SK-N-SH (cell line): ENCODE measurements at regions not wholly inside any gene's neighbourhood (a gene's known extent, or its start where the extent isn't known, plus 50 kb on each side); places are given as distances from the start of the nearest gene placed in this dataset.

ENCODE experiments used
- CTCF ChIA-PET: fragments of 300-600, 350-600 bp; formaldehyde crosslinking; extraction: SDS; loops from one replicate; lab custom pipeline; 2021; lab: Yijun Ruan, JAX
- POLR2A ChIA-PET: fragments of 350-600 bp; sonication (Branson Sonifier 250); formaldehyde crosslinking; extraction: SDS; loops from one replicate; lab custom pipeline; 2020; ENCODE audit warnings: antibody characterized with exemption, inconsistent platforms; lab: Yijun Ruan, JAX
- DNase-seq: peaks from one replicate; pipeline ENCODE4 v3.0.0; 2012
- H2AFZ ChIP-seq: fragments of 200-600 bp; sonication (generic); 2 replicates; pipeline ENCODE4 v1.8.1; 2016; ENCODE audit warnings: antibody characterized with exemption, mild to moderate bottlenecking, low read depth
- H3F3A ChIP-seq: fragments of 200-600 bp; sonication (generic); replicated peaks from 2 replicates; pipeline ENCODE3; 2016; ENCODE audit warnings: antibody characterized with exemption, mild to moderate bottlenecking; ENCODE audit not compliant: insufficient read depth
- H3K27ac ChIP-seq, 2 experiments: fragments of 200-500 bp in 1 of 2; fragments of 200-600 bp in 1 of 2; sonication (Bioruptor generic) in 1 of 2; sonication (generic), shearing (Covaris generic) in 1 of 2; 2 replicates each; pipeline versions ENCODE4 v1.5.1 to v1.6.1; 2014 to 2016; ENCODE audit warnings: low read depth in 2 of 2, inconsistent platforms in 1 of 2, low read length in 1 of 2, mild to moderate bottlenecking in 1 of 2, mixed read lengths in 1 of 2
- H3K27me3 ChIP-seq: fragments of 200-600 bp; sonication (generic), shearing (Covaris generic); 2 replicates; pipeline ENCODE4 v1.6.1; 2016; ENCODE audit warnings: mixed run types; ENCODE audit not compliant: insufficient read depth
- H3K36me3 ChIP-seq, 2 experiments: fragments of 200-500 bp in 1 of 2; fragments of 200-600 bp in 1 of 2; sonication (Bioruptor generic) in 1 of 2; sonication (generic) in 1 of 2; replicated peaks in 1 of 2; 2 replicates each; pipeline versions ENCODE3 to v1.5.1; 2014 to 2016; ENCODE audit warnings: low read length in 1 of 2, mild to moderate bottlenecking in 1 of 2; ENCODE audit not compliant: insufficient read depth in 2 of 2, control insufficient read depth in 1 of 2
- H3K4me1 ChIP-seq, 2 experiments: fragments of 200-500 bp in 1 of 2; fragments of 200-600 bp in 1 of 2; sonication (Bioruptor generic) in 1 of 2; sonication (generic), shearing (Covaris generic) in 1 of 2; 2 replicates each; pipeline versions ENCODE4 v1.5.1 to v1.6.1; 2014 to 2016; ENCODE audit warnings: low read depth in 1 of 2, low read length in 1 of 2, mixed run types in 1 of 2; ENCODE audit not compliant: insufficient read depth in 2 of 2, control insufficient read depth in 1 of 2
- H3K4me2 ChIP-seq: fragments of 200-600 bp; sonication (generic), shearing (Covaris generic); 2 replicates; pipeline ENCODE4 v1.6.1; 2017; ENCODE audit warnings: mixed run types
- H3K4me3 ChIP-seq, 2 experiments: fragments of 200-500 bp in 1 of 2; fragments of 200-600 bp in 1 of 2; sonication (Bioruptor generic) in 1 of 2; sonication (generic), shearing (Covaris generic) in 1 of 2; 2 replicates each; pipeline versions ENCODE4 v1.5.1 to v1.8.1; 2014 to 2016; ENCODE audit warnings: low read depth in 2 of 2, inconsistent platforms in 1 of 2, low read length in 1 of 2, mild to moderate bottlenecking in 1 of 2, mixed read lengths in 1 of 2, moderate library complexity in 1 of 2
- H3K79me2 ChIP-seq: fragments of 200-600 bp; sonication (generic); 2 replicates; pipeline ENCODE4 v1.8.1; 2017; ENCODE audit warnings: mild to moderate bottlenecking; ENCODE audit not compliant: insufficient read depth
- H3K9ac ChIP-seq: fragments of 200-600 bp; sonication (generic); 2 replicates; pipeline ENCODE4 v1.6.1; 2017; ENCODE audit warnings: mixed run types
- H3K9me2 ChIP-seq: fragments of 200-600 bp; sonication (generic); 2 replicates; pipeline ENCODE4 v1.6.1; 2017; ENCODE audit warnings: mixed run types
- H3K9me3 ChIP-seq: fragments of 200-600 bp; sonication (generic); 2 replicates; pipeline ENCODE4 v1.6.1; 2017; ENCODE audit warnings: mixed run types, mild to moderate bottlenecking, moderate library complexity
- H4K20me1 ChIP-seq: fragments of 200-600 bp; sonication (generic); 2 replicates; pipeline ENCODE4 v1.6.1; 2017; ENCODE audit warnings: mild to moderate bottlenecking, mixed run types; ENCODE audit not compliant: insufficient read depth
- CHD2 ChIP-seq: fragments of 150-350 bp; IDR thresholded peaks from 2 replicates; pipeline ENCODE4 v1.6.1; 2018; ENCODE audit warnings: low read length; ENCODE audit not compliant: partially characterized antibody
- CTCF ChIP-seq: fragments of 200-600 bp; sonication (generic); IDR thresholded peaks from 2 replicates; pipeline ENCODE4 v1.6.1; 2017; ENCODE audit warnings: antibody characterized with exemption, mild to moderate bottlenecking, moderate library complexity
- ELF1 ChIP-seq: IDR thresholded peaks from 2 replicates; pipeline ENCODE4 v1.4.0; 2012
- FOXJ3 ChIP-seq: sonication (generic); formaldehyde crosslinking; IDR thresholded peaks from 2 replicates; pipeline ENCODE4 v1.5.1; 2020; ENCODE audit warnings: mild to moderate bottlenecking, missing genetic modification reagents
- FOXM1 ChIP-seq: IDR thresholded peaks from 2 replicates; pipeline ENCODE4 v1.4.0; 2012; ENCODE audit warnings: low read depth, mild to moderate bottlenecking
- GABPA ChIP-seq: IDR thresholded peaks from 2 replicates; pipeline ENCODE4 v1.4.0; 2012; ENCODE audit warnings: low read depth, mild to moderate bottlenecking
- JUND ChIP-seq: IDR thresholded peaks from 2 replicates; pipeline ENCODE4 v1.4.0; 2012
- MAX ChIP-seq: IDR thresholded peaks from 2 replicates; pipeline ENCODE4 v1.4.0; 2012; ENCODE audit warnings: low read depth
- MXI1 ChIP-seq: IDR thresholded peaks from 2 replicates; pipeline ENCODE4 v1.6.1; 2012; ENCODE audit warnings: mild to moderate bottlenecking, low read depth, low read length, improper control_type of control experiment
- POLR2AphosphoS5 ChIP-seq: IDR thresholded peaks from 2 replicates; pipeline ENCODE4 v1.6.1; 2012; ENCODE audit warnings: low read depth, low read length
- RAD21 ChIP-seq: IDR thresholded peaks from 2 replicates; pipeline ENCODE4 v1.6.1; 2012; ENCODE audit warnings: mild to moderate bottlenecking, low read length
- RCOR1 ChIP-seq: fragments of 150-350 bp; IDR thresholded peaks from 2 replicates; pipeline ENCODE4 v1.6.1; 2017; ENCODE audit warnings: antibody characterized with exemption, low read length
- RFX5 ChIP-seq: IDR thresholded peaks from 2 replicates; pipeline ENCODE4 v1.6.1; 2012; ENCODE audit warnings: mild to moderate bottlenecking, improper control_type of control experiment, low read length
- RXRA ChIP-seq: IDR thresholded peaks from 2 replicates; pipeline ENCODE4 v1.4.0; 2012; ENCODE audit warnings: low read depth, mild to moderate bottlenecking, borderline replicate concordance
- SIN3A ChIP-seq: IDR thresholded peaks from 2 replicates; pipeline ENCODE4 v1.6.1; 2012; ENCODE audit warnings: low read depth, mild to moderate bottlenecking, low read length, moderate library complexity, borderline replicate concordance
- USF1 ChIP-seq: IDR thresholded peaks from 2 replicates; pipeline ENCODE4 v1.4.0; 2012; ENCODE audit warnings: low read depth, borderline replicate concordance
- USF2 ChIP-seq: fragments of 150-350 bp; IDR thresholded peaks from 2 replicates; pipeline ENCODE4 v1.6.1; 2017; ENCODE audit warnings: antibody characterized with exemption, low read length, low read depth, borderline replicate concordance
- YY1 ChIP-seq: IDR thresholded peaks from 2 replicates; pipeline ENCODE4 v1.4.0; 2012; ENCODE audit warnings: low read depth, mild to moderate bottlenecking
- WGBS: methylation state at CpG from one replicate; pipeline ENCODE4 v1.1.6; 2017; ENCODE audit warnings: low lambda C conversion rate; 5-methylcytosine and 5-hydroxymethylcytosine counted together
- TF ChIP-seq, protein P1 (sequence below): IDR thresholded peaks from 2 replicates; pipeline ENCODE4; 2012
- TF ChIP-seq, protein P2 (sequence below): IDR thresholded peaks from 2 replicates; pipeline ENCODE4 v1.4.0; 2012; ENCODE audit warnings: low read depth, borderline replicate concordance

DNA sequence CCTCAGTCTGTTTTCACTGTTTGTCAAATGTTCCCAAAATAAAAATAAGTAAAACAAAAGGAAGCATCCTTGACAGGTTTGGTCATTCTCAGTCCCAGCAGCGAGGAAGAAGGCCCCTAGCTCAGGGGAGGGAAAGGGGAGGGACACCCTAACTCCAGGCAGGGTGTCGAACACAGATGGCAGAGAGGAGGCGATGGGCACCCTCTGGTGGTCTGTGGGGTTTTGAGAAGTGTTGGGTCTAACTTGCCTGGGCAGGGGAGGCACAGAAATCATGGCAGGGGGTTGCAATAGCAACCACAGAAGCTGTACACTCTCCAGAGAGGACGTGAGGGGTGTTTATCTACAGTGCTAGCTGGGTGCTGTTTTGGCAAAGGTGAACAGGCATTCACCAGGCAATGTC is 229.8 kb upstream of the SFRP2 start:
- Histone ChIP-seq H3K36me3 (no peaks in the 10 kb centered on the region), H3K4me1 (no peaks in the 10 kb centered on the region), H3F3A (no peaks in the 10 kb centered on the region), H3K4me3 (no peak overlapping the region), H3K9me3 (no peaks in the 10 kb centered on the region), H3K9me2 (no peaks in the 10 kb centered on the region), H3K79me2 (no peaks in the 10 kb centered on the region), H3K9ac (no peak overlapping the region), H3K4me2 (no peak overlapping the region), H2AFZ (no peak overlapping the region), H4K20me1 (no peaks in the 10 kb centered on the region), H3K27me3 (peaks cover 15% of the 10 kb centered on the region; the same call in 1 of the 2 replicates), H3K27ac (no peak overlapping the region)
- TF ChIP-seq USF2, result no peak
- peak; percentile 14; the same call in 1 of the 2 replicates for TF ChIP-seq CTCF
- DNase-seq, result peak; percentile 19
- CTCF ChIA-PET, result no interaction called here
- POLR2A ChIA-PET, result interaction anchor here (1.1 kb wide), 1 partner anchor 8 kb away, joined by 3 read pairs; no protein-coding TSS in a partner anchor
- 5% methylated on average over 4 of the region's 4 CpGs for WGBS

DNA sequence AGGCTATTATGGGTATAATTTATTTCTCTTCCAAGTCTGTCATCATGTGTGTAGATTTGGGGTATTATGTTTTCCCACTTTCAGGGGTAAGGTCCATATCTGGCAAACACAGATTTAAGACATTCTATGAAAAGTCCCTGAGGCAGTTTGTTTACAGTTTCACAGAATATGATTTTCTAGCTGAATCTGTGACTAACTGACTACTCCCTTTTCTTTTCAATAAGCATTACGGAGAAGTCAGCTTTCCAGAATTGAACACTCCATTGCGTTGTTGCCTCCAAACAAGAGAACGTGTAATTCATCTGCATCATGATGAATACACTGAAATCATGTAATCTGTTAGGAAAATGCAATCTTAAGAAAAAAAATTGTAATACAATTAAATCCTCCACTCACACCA is 226.7 kb upstream of the SFRP2 start:
- H3K4me3 ChIP-seq, result no peak overlapping the region
- CTCF ChIA-PET, result no interaction called here
- H3K9me3 ChIP-seq, result no peaks in the 10 kb centered on the region
- no peaks in the 10 kb centered on the region for H3K79me2 ChIP-seq
- POLR2A ChIA-PET, result no interaction called here
- H3K9me2 ChIP-seq, result no peaks in the 10 kb centered on the region
- H3F3A ChIP-seq, result no peaks in the 10 kb centered on the region
- no peak for DNase-seq
- H3K27ac ChIP-seq, result no peak overlapping the region
- no peaks in the 10 kb centered on the region for H3K4me1 ChIP-seq
- no peaks in the 10 kb centered on the region for H4K20me1 ChIP-seq
- H3K9ac ChIP-seq, result no peak overlapping the region
- 3% methylated on average over 3 of the region's 3 CpGs for WGBS
- peaks cover 15% of the 10 kb centered on the region; the same call in 1 of the 2 replicates for H3K27me3 ChIP-seq
- H3K36me3 ChIP-seq, result no peaks in the 10 kb centered on the region
- no peak overlapping the region for H2AFZ ChIP-seq
- H3K4me2 ChIP-seq, result no peak overlapping the region
- no peak for TF ChIP-seq RCOR1
- TF ChIP-seq RFX5, result no peak
- no peak for TF ChIP-seq GABPA
- no peak for TF ChIP-seq FOXM1
- no peak for TF ChIP-seq MXI1
- no peak for TF ChIP-seq RAD21
- TF ChIP-seq YY1, result no peak
- no peak for TF ChIP-seq POLR2AphosphoS5
- TF ChIP-seq, protein P1, sequence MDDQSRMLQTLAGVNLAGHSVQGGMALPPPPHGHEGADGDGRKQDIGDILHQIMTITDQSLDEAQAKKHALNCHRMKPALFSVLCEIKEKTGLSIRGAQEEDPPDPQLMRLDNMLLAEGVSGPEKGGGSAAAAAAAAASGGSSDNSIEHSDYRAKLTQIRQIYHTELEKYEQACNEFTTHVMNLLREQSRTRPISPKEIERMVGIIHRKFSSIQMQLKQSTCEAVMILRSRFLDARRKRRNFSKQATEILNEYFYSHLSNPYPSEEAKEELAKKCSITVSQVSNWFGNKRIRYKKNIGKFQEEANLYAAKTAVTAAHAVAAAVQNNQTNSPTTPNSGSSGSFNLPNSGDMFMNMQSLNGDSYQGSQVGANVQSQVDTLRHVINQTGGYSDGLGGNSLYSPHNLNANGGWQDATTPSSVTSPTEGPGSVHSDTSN, result no peak
- no peak for TF ChIP-seq RXRA
- no peak for TF ChIP-seq FOXJ3 (CRISPR knock-in tag)
- TF ChIP-seq CTCF, result no peak
- TF ChIP-seq, protein P2, sequence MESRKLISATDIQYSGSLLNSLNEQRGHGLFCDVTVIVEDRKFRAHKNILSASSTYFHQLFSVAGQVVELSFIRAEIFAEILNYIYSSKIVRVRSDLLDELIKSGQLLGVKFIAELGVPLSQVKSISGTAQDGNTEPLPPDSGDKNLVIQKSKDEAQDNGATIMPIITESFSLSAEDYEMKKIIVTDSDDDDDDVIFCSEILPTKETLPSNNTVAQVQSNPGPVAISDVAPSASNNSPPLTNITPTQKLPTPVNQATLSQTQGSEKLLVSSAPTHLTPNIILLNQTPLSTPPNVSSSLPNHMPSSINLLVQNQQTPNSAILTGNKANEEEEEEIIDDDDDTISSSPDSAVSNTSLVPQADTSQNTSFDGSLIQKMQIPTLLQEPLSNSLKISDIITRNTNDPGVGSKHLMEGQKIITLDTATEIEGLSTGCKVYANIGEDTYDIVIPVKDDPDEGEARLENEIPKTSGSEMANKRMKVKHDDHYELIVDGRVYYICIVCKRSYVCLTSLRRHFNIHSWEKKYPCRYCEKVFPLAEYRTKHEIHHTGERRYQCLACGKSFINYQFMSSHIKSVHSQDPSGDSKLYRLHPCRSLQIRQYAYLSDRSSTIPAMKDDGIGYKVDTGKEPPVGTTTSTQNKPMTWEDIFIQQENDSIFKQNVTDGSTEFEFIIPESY, result no peak
- no peak for TF ChIP-seq JUND
- TF ChIP-seq MAX, result no peak
- TF ChIP-seq USF1, result no peak
- no peak for TF ChIP-seq ELF1
- no peak for TF ChIP-seq CHD2
- TF ChIP-seq SIN3A, result no peak
